ENCODE measurements at regions not wholly inside any gene's neighbourhood (a gene's known extent, or its start where the extent isn't known, plus 50 kb on each side); places are given as distances from the start of the nearest gene placed in this dataset.

- Histone ChIP-seq H3K9me2 (replicated peaks; ENCODE audit: insufficient read depth, low read length) (no peaks in the 10 kb centered on the region), H2AFZ (ENCODE audit: low read length) (no peak overlapping the region), H3K4me1 (ENCODE audit: low read length) (no peaks in the 10 kb centered on the region), H3K9me3 (ENCODE audit: low read length) (no peaks in the 10 kb centered on the region), H3K4me3 (ENCODE audit: low read length) (no peak overlapping the region), H4K20me1 (ENCODE audit: insufficient read depth, low read depth, low read length) (no peaks in the 10 kb centered on the region), H3K4me2 (ENCODE audit: low read depth, low read length, poor library complexity, severe bottlenecking) (no peak overlapping the region), H3K36me3 (ENCODE audit: insufficient read depth, low read length) (no peaks in the 10 kb centered on the region), H3K27me3 (ENCODE audit: low read length) (0 out of 2 replicates have a peak, but pooled peaks cover 4% of the 10 kb centered on the region), H3K79me2 (ENCODE audit: low read length) (no peaks in the 10 kb centered on the region), H3K27ac (ENCODE audit: low read length) (no peak overlapping the region), H3K9ac (ENCODE audit: low read length) (no peak overlapping the region)
- DNase-seq, result no peak
Observed at GRCh38 chr11:95688015-95688414, 101.6 kb downstream of the FAM76B start.

GRCh38 chr11:95686265-95686664 lies 103.3 kb downstream of the FAM76B start:
- H3K36me3 ChIP-seq (ENCODE audit: insufficient read depth, low read length), result no peaks in the 10 kb centered on the region
- no peak overlapping the region for H3K9ac ChIP-seq (ENCODE audit: low read length)
- no peaks in the 10 kb centered on the region for H3K9me2 ChIP-seq (replicated peaks; ENCODE audit: insufficient read depth, low read length)
- H3K4me2 ChIP-seq (ENCODE audit: low read depth, low read length, poor library complexity, severe bottlenecking), result no peak overlapping the region
- no peak overlapping the region for H2AFZ ChIP-seq (ENCODE audit: low read length)
- DNase-seq, result no peak
- H3K79me2 ChIP-seq (ENCODE audit: low read length), result no peaks in the 10 kb centered on the region
- H3K4me1 ChIP-seq (ENCODE audit: low read length), result no peaks in the 10 kb centered on the region
- H3K27ac ChIP-seq (ENCODE audit: low read length), result no peak overlapping the region
- H3K27me3 ChIP-seq (ENCODE audit: low read length), result 0 out of 2 replicates have a peak, but pooled peaks cover 4% of the 10 kb centered on the region
- H3K9me3 ChIP-seq (ENCODE audit: low read length), result no peaks in the 10 kb centered on the region
- H3K4me3 ChIP-seq (ENCODE audit: low read length), result no peak overlapping the region
- H4K20me1 ChIP-seq (ENCODE audit: insufficient read depth, low read depth, low read length), result no peaks in the 10 kb centered on the region

GRCh38 chr11:95684701-95685100 lies 104.9 kb downstream of the FAM76B start:
- DNase-seq, result no peak
- no peak overlapping the region for H3K4me3 ChIP-seq (ENCODE audit: low read length)
- H3K9me2 ChIP-seq (replicated peaks; ENCODE audit: insufficient read depth, low read length), result no peaks in the 10 kb centered on the region
- H3K36me3 ChIP-seq (ENCODE audit: insufficient read depth, low read length), result no peaks in the 10 kb centered on the region
- no peak overlapping the region for H2AFZ ChIP-seq (ENCODE audit: low read length)
- no peak overlapping the region for H3K4me2 ChIP-seq (ENCODE audit: low read depth, low read length, poor library complexity, severe bottlenecking)
- no peaks in the 10 kb centered on the region for H3K9me3 ChIP-seq (ENCODE audit: low read length)
- no peak overlapping the region for H3K9ac ChIP-seq (ENCODE audit: low read length)
- no peaks in the 10 kb centered on the region for H3K4me1 ChIP-seq (ENCODE audit: low read length)
- H3K79me2 ChIP-seq (ENCODE audit: low read length), result no peaks in the 10 kb centered on the region
- no peak overlapping the region for H3K27ac ChIP-seq (ENCODE audit: low read length)
- H4K20me1 ChIP-seq (ENCODE audit: insufficient read depth, low read depth, low read length), result no peaks in the 10 kb centered on the region
- 0 out of 2 replicates have a peak, but pooled peaks cover under 1% of the 10 kb centered on the region for H3K27me3 ChIP-seq (ENCODE audit: low read length)

- no peaks in the 10 kb centered on the region for H3K9me3 ChIP-seq (ENCODE audit: low read length)
- DNase-seq, result no peak
- H3K27me3 ChIP-seq (ENCODE audit: low read length), result no peaks in the 10 kb centered on the region
- no peaks in the 10 kb centered on the region for H3K79me2 ChIP-seq (ENCODE audit: low read length)
- no peaks in the 10 kb centered on the region for H4K20me1 ChIP-seq (ENCODE audit: insufficient read depth, low read depth, low read length)
- no peaks in the 10 kb centered on the region for H3K36me3 ChIP-seq (ENCODE audit: insufficient read depth, low read length)
- H3K4me3 ChIP-seq (ENCODE audit: low read length), result no peak overlapping the region
- no peak overlapping the region for H3K4me2 ChIP-seq (ENCODE audit: low read depth, low read length, poor library complexity, severe bottlenecking)
- no peak overlapping the region for H3K9ac ChIP-seq (ENCODE audit: low read length)
- H3K9me2 ChIP-seq (replicated peaks; ENCODE audit: insufficient read depth, low read length), result no peaks in the 10 kb centered on the region
- H2AFZ ChIP-seq (ENCODE audit: low read length), result no peak overlapping the region
- no peak overlapping the region for H3K27ac ChIP-seq (ENCODE audit: low read length)
- no peaks in the 10 kb centered on the region for H3K4me1 ChIP-seq (ENCODE audit: low read length)
Observed at GRCh38 chr11:95684170-95684569, 105.4 kb downstream of the FAM76B start.

- H3K9me3 ChIP-seq (ENCODE audit: low read length), result no peaks in the 10 kb centered on the region
- no peaks in the 10 kb centered on the region for H3K4me1 ChIP-seq (ENCODE audit: low read length)
- DNase-seq, result no peak
- H3K9ac ChIP-seq (ENCODE audit: low read length), result no peak overlapping the region
- no peak overlapping the region for H3K4me2 ChIP-seq (ENCODE audit: low read depth, low read length, poor library complexity, severe bottlenecking)
- H3K36me3 ChIP-seq (ENCODE audit: insufficient read depth, low read length), result no peaks in the 10 kb centered on the region
- H3K4me3 ChIP-seq (ENCODE audit: low read length), result no peak overlapping the region
- H3K27ac ChIP-seq (ENCODE audit: low read length), result no peak overlapping the region
- no peaks in the 10 kb centered on the region for H3K9me2 ChIP-seq (replicated peaks; ENCODE audit: insufficient read depth, low read length)
- no peaks in the 10 kb centered on the region for H3K79me2 ChIP-seq (ENCODE audit: low read length)
- H4K20me1 ChIP-seq (ENCODE audit: insufficient read depth, low read depth, low read length), result no peaks in the 10 kb centered on the region
- no peak overlapping the region for H2AFZ ChIP-seq (ENCODE audit: low read length)
- H3K27me3 ChIP-seq (ENCODE audit: low read length), result no peaks in the 10 kb centered on the region
Observed at GRCh38 chr11:95682552-95682951, 107.0 kb downstream of the FAM76B start.

GRCh38 chr11:95680169-95680929 lies 109.2 kb downstream of the FAM76B start:
- Histone ChIP-seq H4K20me1 (ENCODE audit: insufficient read depth, low read depth, low read length) (no peaks in the 10 kb centered on the region), H2AFZ (ENCODE audit: low read length) (no peak overlapping the region), H3K27me3 (ENCODE audit: low read length) (no peaks in the 10 kb centered on the region), H3K4me1 (ENCODE audit: low read length) (no peaks in the 10 kb centered on the region), H3K9me3 (ENCODE audit: low read length) (no peaks in the 10 kb centered on the region), H3K4me3 (ENCODE audit: low read length) (no peak overlapping the region), H3K27ac (ENCODE audit: low read length) (no peak overlapping the region), H3K36me3 (ENCODE audit: insufficient read depth, low read length) (no peaks in the 10 kb centered on the region), H3K4me2 (ENCODE audit: low read depth, low read length, poor library complexity, severe bottlenecking) (no peak overlapping the region), H3K9ac (ENCODE audit: low read length) (no peak overlapping the region), H3K9me2 (replicated peaks; ENCODE audit: insufficient read depth, low read length) (no peaks in the 10 kb centered on the region), H3K79me2 (ENCODE audit: low read length) (no peaks in the 10 kb centered on the region)
- DNase-seq, result no peak

GRCh38 chr11:95678988-95679387 lies 110.6 kb downstream of the FAM76B start:
- DNase-seq, result no peak
- Histone ChIP-seq H3K4me2 (ENCODE audit: low read depth, low read length, poor library complexity, severe bottlenecking) (no peak overlapping the region), H3K9ac (ENCODE audit: low read length) (no peak overlapping the region), H3K27me3 (ENCODE audit: low read length) (no peaks in the 10 kb centered on the region), H3K4me1 (ENCODE audit: low read length) (no peaks in the 10 kb centered on the region), H3K9me2 (replicated peaks; ENCODE audit: insufficient read depth, low read length) (no peaks in the 10 kb centered on the region), H3K9me3 (ENCODE audit: low read length) (no peaks in the 10 kb centered on the region), H2AFZ (ENCODE audit: low read length) (no peak overlapping the region), H3K79me2 (ENCODE audit: low read length) (no peaks in the 10 kb centered on the region), H3K4me3 (ENCODE audit: low read length) (no peak overlapping the region), H3K36me3 (ENCODE audit: insufficient read depth, low read length) (no peaks in the 10 kb centered on the region), H4K20me1 (ENCODE audit: insufficient read depth, low read depth, low read length) (no peaks in the 10 kb centered on the region), H3K27ac (ENCODE audit: low read length) (no peak overlapping the region)

- Histone ChIP-seq H3K4me3 (ENCODE audit: low read length) (no peak overlapping the region), H2AFZ (ENCODE audit: low read length) (no peak overlapping the region), H3K27ac (ENCODE audit: low read length) (no peak overlapping the region), H4K20me1 (ENCODE audit: insufficient read depth, low read depth, low read length) (no peaks in the 10 kb centered on the region), H3K9ac (ENCODE audit: low read length) (no peak overlapping the region), H3K27me3 (ENCODE audit: low read length) (no peaks in the 10 kb centered on the region), H3K79me2 (ENCODE audit: low read length) (no peaks in the 10 kb centered on the region), H3K9me3 (ENCODE audit: low read length) (no peaks in the 10 kb centered on the region), H3K4me2 (ENCODE audit: low read depth, low read length, poor library complexity, severe bottlenecking) (no peak overlapping the region), H3K4me1 (ENCODE audit: low read length) (no peaks in the 10 kb centered on the region), H3K36me3 (ENCODE audit: insufficient read depth, low read length) (no peaks in the 10 kb centered on the region), H3K9me2 (replicated peaks; ENCODE audit: insufficient read depth, low read length) (no peaks in the 10 kb centered on the region)
- no peak for DNase-seq
Observed at GRCh38 chr11:95676308-95676707, 113.3 kb downstream of the FAM76B start.
